HG03575 (cell line): ENCODE measurements at regions not wholly inside any gene's neighbourhood (a gene's known extent, or its start where the extent isn't known, plus 50 kb on each side); places are given as distances from the start of the nearest gene placed in this dataset.
"Not testable (repeated sequence)": the region's sequence is repeated elsewhere in the genome, so short reads cannot be mapped to it uniquely, and the experiment has no call there.

Source experiments
- ATAC-seq: cut with Tn5 transposase; IDR thresholded peaks from one replicate; pipeline ENCODE4 v1.9.1; 2021; ENCODE audit not compliant: unreplicated experiment, insufficient number of reproducible peaks, low FRiP score; ENCODE audit errors: extremely low read depth

DNA sequence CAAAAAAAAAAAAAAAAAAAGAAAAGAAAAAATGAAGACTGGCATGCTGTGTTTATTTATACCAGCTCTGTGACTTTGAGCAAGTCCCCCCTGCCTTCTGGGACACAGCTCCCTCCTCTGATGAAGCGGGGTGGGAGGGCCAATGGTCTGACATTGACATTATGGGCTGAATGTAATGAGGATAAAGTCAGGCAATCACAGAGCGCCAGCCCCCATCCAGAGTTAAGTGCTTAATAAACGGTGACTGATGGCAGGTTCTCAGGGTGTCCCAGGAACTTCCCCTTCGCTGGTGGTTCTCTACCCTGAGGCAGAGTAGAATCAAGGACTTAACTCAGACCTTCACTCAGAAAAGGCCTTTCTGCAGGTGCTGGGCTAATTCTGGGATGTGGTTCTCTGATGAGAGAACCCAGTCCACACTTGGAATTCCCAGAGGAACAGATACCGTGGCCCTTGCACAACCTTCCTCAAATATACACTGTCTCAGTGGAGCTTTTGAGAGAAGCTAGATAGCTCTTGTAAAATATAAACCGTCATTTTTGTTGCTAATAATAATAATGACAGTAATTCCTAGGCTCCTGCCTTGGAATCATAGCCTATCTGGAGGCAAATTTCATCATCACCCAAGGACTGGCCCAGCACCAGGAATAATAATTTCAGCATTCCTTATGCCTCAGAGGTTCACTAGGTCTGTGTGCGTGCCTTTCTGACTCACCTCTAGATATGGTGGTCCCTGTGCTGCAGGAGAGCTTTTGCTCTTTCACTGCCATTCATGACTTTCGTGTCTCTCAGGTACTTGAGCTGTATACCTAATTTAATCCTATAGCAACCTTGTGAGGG is 115.8 kb downstream of the RPLP1 start:
- ATAC-seq = no peak

DNA sequence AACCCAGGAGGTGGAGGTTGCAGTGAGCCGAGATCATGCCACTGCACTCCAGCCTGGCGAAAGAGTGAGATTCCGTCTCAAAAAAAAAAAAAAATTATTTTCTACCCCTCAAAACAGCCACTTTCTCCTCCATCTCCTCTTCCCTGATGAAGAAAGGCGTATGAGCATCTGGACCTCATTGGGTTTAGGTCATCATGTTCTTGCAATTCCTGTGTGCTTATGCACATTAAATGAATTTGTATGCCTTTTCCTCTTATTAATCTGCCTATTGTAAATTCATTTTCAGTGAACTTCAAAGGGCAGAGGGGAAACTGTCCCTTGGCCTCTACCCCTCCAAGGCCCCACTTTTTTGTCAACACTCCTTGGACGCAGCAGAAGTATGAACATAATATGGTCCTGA is 117.8 kb downstream of the RPLP1 start:
- no peak for ATAC-seq

- no peak for ATAC-seq
Measured at GRCh38 chr15:69570997-69571396, 118.4 kb downstream of the RPLP1 start.

GRCh38 chr15:69573278-69573677 is 120.7 kb downstream of the RPLP1 start:
- ATAC-seq = not testable (repeated sequence)

GRCh38 chr15:69573815-69574475 is 121.3 kb downstream of the RPLP1 start:
- no peak for ATAC-seq

DNA sequence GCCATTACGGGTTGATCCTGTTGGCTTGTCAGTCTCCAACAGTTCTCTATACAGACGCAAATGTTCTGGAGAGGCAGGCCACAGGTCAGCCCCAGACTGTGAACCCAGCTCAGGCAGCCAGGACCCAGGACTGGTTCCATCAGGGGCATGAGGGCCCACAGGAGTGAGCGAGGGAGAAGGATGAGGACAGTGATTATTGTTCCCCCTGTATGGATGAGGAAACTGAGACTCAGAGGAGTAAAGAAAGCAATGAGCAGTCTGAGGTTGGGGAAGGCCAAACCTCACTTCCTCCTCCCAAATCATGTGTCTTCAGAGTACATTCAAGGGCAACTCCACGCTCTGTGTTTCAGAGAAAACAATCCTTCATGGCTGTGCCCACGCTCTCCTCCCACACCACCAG is 121.9 kb downstream of the RPLP1 start:
- ATAC-seq = no peak

DNA sequence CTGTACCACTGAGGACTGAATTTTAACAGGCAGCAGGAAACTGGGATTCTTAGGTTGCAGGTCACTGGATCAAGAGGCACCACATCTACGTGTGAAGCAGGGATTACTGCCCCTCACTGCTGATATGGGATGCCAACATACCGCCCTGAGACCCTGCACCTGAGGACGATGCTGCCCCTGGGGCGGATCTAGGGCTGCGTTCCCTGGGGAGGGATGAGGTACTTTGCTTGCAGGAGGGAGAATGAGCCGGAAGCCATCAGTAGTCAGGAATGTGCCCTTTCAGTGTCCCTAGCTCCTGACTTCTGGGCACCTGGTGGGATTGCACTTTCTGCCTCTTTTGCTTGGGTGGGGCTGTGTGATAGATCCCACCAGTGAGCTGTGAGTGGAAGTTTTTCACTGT is 122.8 kb downstream of the RPLP1 start:
- no peak for ATAC-seq

- ATAC-seq = no peak
Measured at GRCh38 chr15:69576035-69576526, 123.5 kb downstream of the RPLP1 start.

DNA sequence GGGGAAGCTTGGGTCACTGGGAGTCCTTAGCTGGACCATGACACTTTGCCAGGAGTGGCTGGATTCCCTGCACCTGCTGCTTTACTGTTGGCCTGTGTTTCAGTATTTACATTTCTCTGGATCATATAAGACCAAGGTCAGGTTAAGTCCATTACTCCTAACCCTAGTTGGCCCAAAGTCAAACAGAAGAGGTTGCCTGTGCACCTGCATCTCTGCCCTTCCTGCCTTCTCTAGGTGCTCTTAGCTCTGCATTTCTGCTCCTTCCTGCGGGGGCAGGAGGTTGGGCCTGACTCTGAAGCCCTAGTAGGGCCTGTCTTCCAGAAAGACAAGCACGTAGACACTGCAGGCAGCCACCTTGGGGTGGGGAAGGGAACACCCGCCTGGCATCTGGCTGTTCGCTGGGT is 124.3 kb downstream of the RPLP1 start:
- no peak for ATAC-seq

DNA sequence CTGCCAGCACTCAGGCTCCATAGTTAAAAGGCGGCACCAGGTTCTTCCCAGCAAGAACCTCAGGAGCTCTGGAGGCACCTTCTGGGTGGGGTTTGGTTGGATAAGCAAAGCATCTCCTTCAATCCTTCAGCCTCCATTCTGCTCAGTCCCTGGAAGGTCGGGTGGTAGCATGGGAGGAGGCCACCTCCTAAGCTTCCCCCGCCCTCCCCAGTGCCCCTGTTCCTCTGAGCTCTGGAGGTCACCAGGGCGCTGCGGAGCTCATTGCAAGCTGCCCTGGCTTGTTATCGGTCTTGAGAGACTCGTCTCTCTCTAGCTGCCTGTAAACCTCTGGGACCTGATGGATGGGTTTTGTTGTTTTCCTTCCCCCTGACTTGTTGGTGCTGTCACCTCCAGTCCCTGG is 124.8 kb downstream of the RPLP1 start:
- ATAC-seq = no peak

- no peak for ATAC-seq
Measured at GRCh38 chr15:69578252-69578651, 125.6 kb downstream of the RPLP1 start.

DNA sequence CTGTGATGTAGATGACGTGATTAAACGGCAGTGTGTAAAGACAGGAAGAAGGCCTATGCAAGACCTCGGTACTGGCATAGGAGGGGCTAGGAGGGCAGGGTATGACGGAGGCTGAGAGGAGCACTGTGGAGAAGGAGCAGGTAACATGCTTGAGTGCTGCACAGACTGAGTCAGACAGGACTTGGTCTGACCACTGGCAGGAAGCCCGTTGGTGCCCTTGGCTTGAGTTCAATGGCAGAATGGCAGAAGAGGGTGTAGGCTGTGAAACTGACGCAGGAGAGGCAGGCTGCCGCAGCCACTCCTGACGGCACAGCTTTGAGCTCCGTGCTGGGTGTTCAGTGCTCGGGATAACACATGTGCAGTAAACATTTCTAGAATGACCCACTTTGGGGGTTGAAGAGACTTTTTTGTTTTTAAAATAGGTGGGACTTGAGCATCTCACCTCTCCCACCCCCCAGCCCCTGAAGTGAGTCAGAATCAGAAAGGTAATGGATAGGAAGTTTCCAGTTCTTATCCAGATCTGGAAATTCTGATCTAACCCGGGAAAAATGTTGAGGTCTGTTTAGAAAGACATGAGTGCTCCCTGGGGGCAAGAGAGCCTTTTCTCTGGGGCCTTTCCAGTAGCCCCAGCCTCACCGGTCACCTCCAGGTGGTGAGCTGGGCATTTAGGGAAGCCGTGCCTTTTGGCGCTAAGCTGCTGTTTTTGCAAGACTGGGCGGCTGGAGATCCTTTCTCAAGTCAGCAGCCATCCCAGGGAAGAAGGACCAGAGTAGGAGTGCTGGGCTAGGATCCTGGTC is 126.4 kb downstream of the RPLP1 start:
- ATAC-seq = no peak

DNA sequence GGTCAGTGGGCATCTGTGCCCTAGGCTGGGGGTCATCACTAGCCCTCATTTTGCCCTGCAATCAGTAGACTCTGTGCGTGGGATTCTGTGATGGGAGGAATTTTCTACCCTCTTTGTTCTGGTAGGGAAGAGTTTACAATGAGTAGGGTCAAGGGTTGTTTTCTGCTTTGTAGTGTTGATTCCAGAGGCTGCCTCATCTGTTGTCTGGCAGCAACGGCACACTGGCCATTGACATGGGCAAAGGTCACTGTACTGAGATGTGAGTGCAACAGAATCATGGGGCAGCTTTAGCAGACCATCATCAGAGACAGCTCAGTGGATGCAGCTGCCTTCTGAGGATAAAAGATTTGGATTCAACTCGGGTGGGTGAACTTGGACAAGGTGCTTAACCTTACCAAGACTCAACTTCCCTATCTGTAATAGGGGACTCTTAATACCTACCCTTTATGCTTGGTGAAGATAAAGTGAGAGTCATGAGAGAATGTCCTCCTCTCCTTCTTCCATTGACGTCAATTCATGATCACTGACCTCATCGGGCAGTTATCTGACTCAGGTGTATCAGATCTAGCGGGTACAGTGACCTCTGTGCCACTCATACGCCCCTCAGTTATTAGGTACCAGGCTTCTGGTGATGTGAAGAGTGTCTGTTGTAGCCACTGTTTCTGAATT is 127.5 kb downstream of the RPLP1 start:
- ATAC-seq = no peak

DNA sequence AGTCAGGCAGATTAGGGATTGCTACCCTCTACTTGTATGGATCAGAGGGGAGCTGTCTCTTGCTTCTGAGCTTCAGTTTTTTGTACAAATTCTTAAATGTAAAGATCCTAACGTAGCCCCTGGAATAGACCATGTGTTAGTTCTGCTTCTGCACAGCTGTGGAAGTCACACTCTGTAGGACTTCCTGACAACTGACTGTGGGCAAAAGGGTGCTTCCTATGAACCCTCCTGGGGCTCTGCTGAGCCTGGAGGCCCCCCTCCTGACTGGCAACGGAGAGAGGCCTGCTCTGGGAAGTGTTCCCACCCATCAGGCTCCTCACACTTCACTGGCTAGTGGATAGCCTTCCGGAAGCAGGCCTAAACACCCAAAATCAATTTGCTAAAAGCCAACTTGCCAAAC is 131.0 kb downstream of the RPLP1 start:
- no peak for ATAC-seq

GRCh38 chr15:69585937-69586336 is 133.3 kb downstream of the RPLP1 start:
- ATAC-seq = no peak

DNA sequence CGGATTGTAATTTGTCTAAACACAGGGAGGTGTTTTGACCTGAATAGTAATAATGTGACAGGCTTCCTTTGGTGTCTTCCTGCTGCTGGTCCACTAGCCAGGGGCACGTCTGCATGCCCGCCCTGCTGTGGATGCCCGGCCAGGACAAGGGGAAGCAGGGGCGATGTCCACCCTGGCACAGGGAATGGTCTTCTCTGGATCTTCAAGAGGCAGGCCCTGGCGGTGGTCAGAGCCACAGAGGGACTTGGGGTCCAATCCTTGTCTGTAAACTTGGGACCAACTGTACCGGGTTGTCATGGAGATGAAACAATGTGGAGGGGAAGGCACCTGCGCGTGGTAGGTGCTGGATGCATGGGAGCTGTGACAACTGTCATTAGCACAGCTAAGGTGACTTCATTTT is 134.1 kb downstream of the RPLP1 start:
- ATAC-seq = no peak

- no peak for ATAC-seq
Measured at GRCh38 chr15:69587723-69588426, 135.3 kb downstream of the RPLP1 start.

GRCh38 chr15:69590201-69590710 is 137.6 kb downstream of the RPLP1 start:
- ATAC-seq = no peak
